A549 (cell line): ENCODE measurements at regions not wholly inside any gene's neighbourhood (a gene's known extent, or its start where the extent isn't known, plus 50 kb on each side); places are given as distances from the start of the nearest gene placed in this dataset.

Source experiments
- ATAC-seq, 2 experiments: fragments of 200-7000 bp in 1 of 2; fragments of >200 bp in 1 of 2; cut with Nextera tagmentation in 1 of 2; cut with Tn5 transposase in 1 of 2; 3 replicates each; pipeline versions ENCODE4 v1.8.0 to v1.9.1; 2018 to 2020; ENCODE audit warnings: mild to moderate bottlenecking in 1 of 2, moderate library complexity in 1 of 2
- CTCF ChIA-PET: fragments of 300-600 bp; sonication (Branson Sonifier 250); formaldehyde crosslinking; extraction: SDS; loops from one replicate; lab custom pipeline; 2021; ENCODE audit warnings: antibody characterized with exemption, inconsistent platforms; lab: Yijun Ruan, JAX
- POLR2A ChIA-PET: fragments of 350-600 bp; formaldehyde crosslinking; extraction: SDS; loops from one replicate; lab custom pipeline; 2021; ENCODE audit warnings: antibody characterized with exemption, inconsistent platforms; lab: Yijun Ruan, JAX
- DNase-seq, 2 experiments: peaks; one replicate each; pipeline versions ENCODE4 v3.0.0 to v3.0.0-alpha.2; 2011 to 2016; ENCODE audit warnings: low read depth in 1 of 2, low spot score in 1 of 2
- FAIRE-seq: peaks from 2 replicates; lab custom pipeline; 2011; peaks lifted over from hg19 to GRCh38; lab: Jason Lieb, UNC
- H3K27ac ChIP-seq, 2 experiments: fragments of >200 bp; sonication (Bioruptor Twin); formaldehyde crosslinking; 3 replicates each; pipeline ENCODE4 v1.5.1; 2016 to 2017
- H3K4me1 ChIP-seq: fragments of >200 bp; sonication (Bioruptor Twin); formaldehyde crosslinking; 3 replicates; pipeline ENCODE4 v1.6.1; 2016
- H3K4me2 ChIP-seq: fragments of >200 bp; sonication (Bioruptor Twin); formaldehyde crosslinking; 3 replicates; pipeline ENCODE4 v1.6.1; 2016
- H3K4me3 ChIP-seq: fragments of >200 bp; sonication (Bioruptor Twin); formaldehyde crosslinking; 3 replicates; pipeline ENCODE4 v1.5.1; 2016
- H3K9me3 ChIP-seq: fragments of >200 bp; sonication (Bioruptor Twin); formaldehyde crosslinking; 3 replicates; pipeline ENCODE4 v1.6.1; 2016
- ATOH8 ChIP-seq: fragments of 250-450 bp; sonication (Bioruptor Pico); IDR thresholded peaks from 2 replicates; pipeline ENCODE4 v1.5.0; 2020; ENCODE audit warnings: low read depth, mild to moderate bottlenecking, moderate library complexity
- BHLHE40 ChIP-seq: IDR thresholded peaks from 2 replicates; pipeline ENCODE4 v1.6.1; 2012; ENCODE audit warnings: low read depth, low read length, inconsistent platforms
- CBX8 ChIP-seq: fragments of 200-600 bp; sonication (generic); IDR thresholded peaks from 2 replicates; pipeline ENCODE4 v1.6.1; 2016
- CEBPB ChIP-seq, 2 experiments: fragments of >200 bp in 1 of 2; sonication (Bioruptor Twin) in 1 of 2; formaldehyde crosslinking in 1 of 2; IDR thresholded peaks; 2 replicates each; pipeline ENCODE4 v1.6.1; 2012 to 2016
- CHD4 ChIP-seq: fragments of 200-600 bp; sonication (generic); IDR thresholded peaks from 2 replicates; pipeline ENCODE4 v1.6.1; 2016; ENCODE audit warnings: antibody characterized with exemption, mild to moderate bottlenecking, borderline replicate concordance
- CTCF ChIP-seq: fragments of >200 bp; sonication (Bioruptor Twin); formaldehyde crosslinking; IDR thresholded peaks from 3 replicates; pipeline ENCODE4 v1.5.1; 2016
- EHMT2 ChIP-seq: fragments of 200-600 bp; sonication (generic); IDR thresholded peaks from 2 replicates; pipeline ENCODE4 v1.6.1; 2016; ENCODE audit warnings: antibody characterized with exemption, low read depth, mild to moderate bottlenecking, moderate library complexity
- EP300 ChIP-seq, 2 experiments: fragments of >200 bp; sonication (Bioruptor Twin); formaldehyde crosslinking; IDR thresholded peaks; 2 replicates in 1 of 2; 3 replicates in 1 of 2; pipeline ENCODE4 v1.6.1; 2016 to 2017
- FOSL2 ChIP-seq, 2 experiments: fragments of 450-650 bp in 1 of 2; fragments of >200 bp in 1 of 2; sonication (Bioruptor Twin) in 1 of 2; formaldehyde crosslinking; IDR thresholded peaks; 2 replicates each; pipeline versions ENCODE4 v1.5.0 to v1.6.1; 2016 to 2020; ENCODE audit warnings: mild to moderate bottlenecking in 1 of 2, moderate library complexity in 1 of 2
- FOXS1 ChIP-seq: fragments of 250-450 bp; sonication (Bioruptor Pico); IDR thresholded peaks from 2 replicates; pipeline ENCODE4 v1.5.0; 2020; ENCODE audit warnings: mild to moderate bottlenecking, moderate library complexity
- GATA3 ChIP-seq: IDR thresholded peaks from 2 replicates; pipeline ENCODE4 v1.6.1; 2012; ENCODE audit warnings: borderline replicate concordance
- HOXB5 ChIP-seq: fragments of 250-450 bp; sonication (Bioruptor Pico); IDR thresholded peaks from 2 replicates; pipeline ENCODE4 v1.5.0; 2020; ENCODE audit warnings: mild to moderate bottlenecking, moderate library complexity
- JUN ChIP-seq, 2 experiments: fragments of >200 bp; sonication (Bioruptor Twin); formaldehyde crosslinking; IDR thresholded peaks; 2 replicates in 1 of 2; 3 replicates in 1 of 2; pipeline ENCODE4 v1.6.1; 2016 to 2017
- JUNB ChIP-seq: fragments of >200 bp; sonication (Bioruptor Twin); formaldehyde crosslinking; IDR thresholded peaks from 2 replicates; pipeline ENCODE4 v1.6.1; 2016
- MAFK ChIP-seq: fragments of 450-650 bp; IDR thresholded peaks from 2 replicates; pipeline ENCODE4 v1.6.1; 2014; ENCODE audit not compliant: partially characterized antibody
- MAZ ChIP-seq: fragments of 150-350 bp; IDR thresholded peaks from 2 replicates; pipeline ENCODE4 v1.6.1; 2014; ENCODE audit warnings: antibody characterized with exemption, low read depth, low read length, borderline replicate concordance
- NFE2L2 ChIP-seq: fragments of 150-350 bp; conservative IDR thresholded peaks from 2 replicates; pipeline ENCODE4 v1.6.1; 2014; ENCODE audit warnings: low read length
- PBX3 ChIP-seq: IDR thresholded peaks from 2 replicates; pipeline ENCODE4 v1.6.1; 2012
- PHF8 ChIP-seq: fragments of 200-600 bp; sonication (generic); IDR thresholded peaks from 2 replicates; pipeline ENCODE4 v1.6.1; 2016; ENCODE audit warnings: low read depth, mild to moderate bottlenecking, antibody characterized with exemption, moderate library complexity, borderline replicate concordance
- POLR2AphosphoS2 ChIP-seq: conservative IDR thresholded peaks from 2 replicates; pipeline ENCODE4 v1.6.1; 2012; ENCODE audit warnings: low read length, improper control_type of control experiment, inconsistent platforms
- REST ChIP-seq: fragments of 200-600 bp; sonication (generic); IDR thresholded peaks from 2 replicates; pipeline ENCODE4 v1.6.1; 2016; ENCODE audit warnings: antibody characterized with exemption, mild to moderate bottlenecking, moderate library complexity
- RNF2 ChIP-seq: fragments of 200-600 bp; sonication (generic); IDR thresholded peaks from 2 replicates; pipeline ENCODE4 v1.6.1; 2016; ENCODE audit warnings: low read depth, mild to moderate bottlenecking, antibody characterized with exemption, moderate library complexity, borderline replicate concordance
- SREBF2 ChIP-seq: fragments of 450-650 bp; IDR thresholded peaks from 2 replicates; pipeline ENCODE4 v1.6.1; 2014; ENCODE audit warnings: mild to moderate bottlenecking, moderate library complexity
- TFCP2L1 ChIP-seq: fragments of 250-450 bp; sonication (Bioruptor Pico); IDR thresholded peaks from 2 replicates; pipeline ENCODE4 v1.5.0; 2021; ENCODE audit warnings: mild to moderate bottlenecking
- TP53 ChIP-seq: fragments of 250-450 bp; sonication (Bioruptor Pico); IDR thresholded peaks from 2 replicates; pipeline ENCODE4 v1.5.0; 2021; ENCODE audit warnings: mild to moderate bottlenecking, moderate library complexity
- ZC3H11A ChIP-seq: fragments of 450-650 bp; IDR thresholded peaks from 2 replicates; pipeline ENCODE4 v1.6.1; 2014; ENCODE audit warnings: antibody characterized with exemption, mild to moderate bottlenecking
- ZSCAN20 ChIP-seq: fragments of 250-450 bp; sonication (Bioruptor Pico); IDR thresholded peaks from 2 replicates; pipeline ENCODE4 v1.8.0; 2022; ENCODE audit warnings: mild to moderate bottlenecking, moderate library complexity
- WGBS: methylation state at CpG from one replicate; pipeline ENCODE4 v1.1.6; 2017; ENCODE audit errors: missing lambda C conversion rate; 5-methylcytosine and 5-hydroxymethylcytosine counted together

GRCh38 chr11:134992981-134993380, 580.9 kb upstream of the B3GAT1 start:
- ATAC-seq (no peak), DNase-seq (no peak), FAIRE-seq (no peak)
- POLR2A ChIA-PET: no interaction called here
- no peak for TF ChIP-seq JUNB
- no peak for TF ChIP-seq EHMT2
- no peak for TF ChIP-seq POLR2AphosphoS2
- no peak for TF ChIP-seq BHLHE40
- TF ChIP-seq ATOH8: no peak
- no peak for TF ChIP-seq FOSL2 (IDR thresholded peaks at IDR 0.05)
- no peak for TF ChIP-seq FOSL2 (CRISPR knock-in tag; IDR thresholded peaks at IDR 0.05)
- no peak for TF ChIP-seq NFE2L2
- no peak for TF ChIP-seq CEBPB (IDR thresholded peaks at IDR 0.05)
- no peak for TF ChIP-seq MAZ
- TF ChIP-seq ZSCAN20 (CRISPR knock-in tag): no peak
- TF ChIP-seq CTCF: no peak
- TF ChIP-seq ZC3H11A: no peak
- no peak for TF ChIP-seq CHD4
- TF ChIP-seq RNF2: no peak
- TF ChIP-seq SREBF2: no peak
- TF ChIP-seq PBX3: no peak
- CTCF ChIA-PET: no interaction called here
- WGBS: 3% methylated on average over 6 of the region's 6 CpGs
- no peaks in the 10 kb centered on the region for H3K4me1 ChIP-seq
- no peak overlapping the region for H3K27ac ChIP-seq
- H3K4me2 ChIP-seq: no peak overlapping the region
- H3K9me3 ChIP-seq: no peaks in the 10 kb centered on the region
- H3K4me3 ChIP-seq: no peak overlapping the region

GRCh38 chr11:134988495-134988894, 576.5 kb upstream of the B3GAT1 start:
- TF ChIP-seq HOXB5 (CRISPR knock-in tag) (no peak), FOXS1 (CRISPR knock-in tag) (no peak), JUN (IDR thresholded peaks at IDR 0.05) (no peak), GATA3 (no peak), MAFK (no peak), TFCP2L1 (CRISPR knock-in tag) (no peak), TP53 (CRISPR knock-in tag) (no peak), CBX8 (no peak), EHMT2 (no peak), REST (no peak), PHF8 (no peak), RNF2 (no peak), EP300 (IDR thresholded peaks at IDR 0.05) (no peak)
- TF ChIP-seq, all 56 proteins: peak for 0
- Histone ChIP-seq H3K4me3 (no peak overlapping the region), H3K4me2 (no peak overlapping the region), H3K27ac (no peak overlapping the region), H3K4me1 (no peaks in the 10 kb centered on the region), H3K9me3 (no peaks in the 10 kb centered on the region)
- WGBS: 0% methylated on average over 4 of the region's 4 CpGs
- ATAC-seq (no peak), FAIRE-seq (no peak), DNase-seq (no peak)
- ChIA-PET POLR2A (no interaction called here), CTCF (no interaction called here)
